ENCODE measurements at regions not wholly inside any gene's neighbourhood (a gene's known extent, or its start where the extent isn't known, plus 50 kb on each side); places are given as distances from the start of the nearest gene placed in this dataset.

DNA sequence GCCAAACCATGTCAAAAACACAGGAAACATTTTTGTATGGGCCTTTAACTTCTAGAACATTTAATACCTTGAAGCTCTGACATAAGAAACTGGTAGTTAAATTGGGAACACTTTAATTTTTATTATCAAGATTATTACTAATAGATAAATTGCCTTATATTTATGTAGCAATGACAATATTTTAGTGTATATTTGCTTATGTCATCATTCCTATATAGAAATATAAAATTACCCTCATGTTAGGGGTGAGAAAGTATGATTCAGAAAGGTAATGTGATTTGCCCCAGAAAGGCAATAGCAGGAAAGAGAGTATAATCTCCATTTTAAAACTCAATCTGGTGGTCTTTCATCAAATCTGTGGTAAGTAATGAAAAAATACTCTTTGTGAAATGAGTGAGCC is 147.4 kb downstream of the IL15 start:
- no peak for DNase-seq

DNA sequence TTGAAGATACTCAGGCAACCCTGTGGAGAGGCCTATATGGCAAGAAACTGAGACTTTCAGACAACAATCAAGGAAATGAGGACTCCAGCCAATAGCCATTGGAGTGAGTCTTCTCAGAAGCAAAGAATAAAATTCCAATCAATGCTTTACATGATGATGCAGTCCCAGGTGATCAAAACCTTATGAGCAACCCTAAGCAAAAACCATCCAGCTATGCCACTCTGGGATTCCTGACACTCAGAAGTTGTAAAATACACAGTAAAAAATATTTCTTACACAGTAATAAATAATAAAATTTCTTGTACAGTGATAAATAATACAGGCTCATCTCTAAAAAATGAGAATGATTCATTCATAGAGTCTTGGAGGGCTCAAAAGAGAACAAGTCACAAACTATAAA is 150.6 kb downstream of the IL15 start:
- DNase-seq = no peak

- DNase-seq = no peak
These were observed 152.0 kb downstream of the IL15 start for GRCh38 chr4:141788169-141788915.

GRCh38 chr4:141789716-141790115 is 153.3 kb downstream of the IL15 start:
- no peak for DNase-seq

DNA sequence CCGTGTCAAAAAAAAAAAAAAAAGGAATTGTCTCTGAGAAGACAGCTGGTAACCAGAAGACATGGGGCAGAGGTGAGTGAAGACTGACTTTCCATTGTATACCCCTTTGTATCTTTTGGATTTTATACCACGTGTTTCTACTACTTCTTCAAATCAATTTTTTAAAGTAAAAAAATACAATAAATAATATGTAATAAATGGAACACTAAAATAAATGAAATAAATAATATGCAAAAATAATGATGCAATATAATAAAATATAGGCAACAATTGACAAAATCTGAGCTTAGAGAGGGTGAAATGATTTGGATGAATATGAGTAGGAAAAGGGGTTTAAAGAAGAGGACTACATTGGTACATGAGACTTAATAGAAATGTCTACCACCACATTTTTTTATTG is 155.8 kb downstream of the IL15 start:
- no peak for DNase-seq

DNA sequence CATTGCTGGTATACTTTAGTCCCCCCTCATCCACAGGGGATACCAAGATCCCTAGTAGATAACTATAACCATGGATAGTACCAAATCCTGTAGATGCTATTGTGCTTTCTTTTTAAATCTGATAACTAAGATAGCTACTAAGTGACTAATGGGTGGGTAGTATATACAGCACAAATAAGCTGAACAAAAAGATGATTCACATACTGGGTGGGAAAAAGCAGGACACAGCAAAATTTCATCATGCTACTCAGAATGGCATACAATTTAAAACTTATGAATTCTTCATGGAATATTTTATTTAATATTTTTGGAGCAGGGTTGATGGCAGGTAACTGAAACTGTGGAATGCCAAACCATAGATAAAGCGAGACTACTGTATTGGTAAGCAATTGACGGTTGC is 161.6 kb downstream of the IL15 start:
- DNase-seq = no peak

- no peak for DNase-seq
These were observed 165.2 kb downstream of the IL15 start for GRCh38 chr4:141801558-141801957.

DNA sequence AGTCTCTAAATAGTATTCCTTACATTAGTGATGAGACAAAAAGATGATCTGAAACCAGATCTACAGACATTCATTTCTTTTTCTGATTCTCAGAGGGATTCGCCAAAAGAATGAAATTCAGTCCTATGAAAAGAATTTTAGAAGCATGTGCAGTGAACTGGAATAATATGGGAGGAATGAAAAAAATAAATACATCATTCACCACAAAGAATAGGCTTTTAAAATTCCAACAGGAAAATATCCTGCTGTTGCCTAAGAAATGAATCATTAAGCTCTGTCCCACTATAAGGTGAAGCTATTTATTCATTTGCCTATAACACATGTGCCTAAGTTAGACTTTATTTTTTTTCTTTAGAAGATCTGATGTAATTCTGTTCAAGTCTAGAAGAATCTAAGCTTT is 165.9 kb downstream of the IL15 start:
- DNase-seq = no peak

DNA sequence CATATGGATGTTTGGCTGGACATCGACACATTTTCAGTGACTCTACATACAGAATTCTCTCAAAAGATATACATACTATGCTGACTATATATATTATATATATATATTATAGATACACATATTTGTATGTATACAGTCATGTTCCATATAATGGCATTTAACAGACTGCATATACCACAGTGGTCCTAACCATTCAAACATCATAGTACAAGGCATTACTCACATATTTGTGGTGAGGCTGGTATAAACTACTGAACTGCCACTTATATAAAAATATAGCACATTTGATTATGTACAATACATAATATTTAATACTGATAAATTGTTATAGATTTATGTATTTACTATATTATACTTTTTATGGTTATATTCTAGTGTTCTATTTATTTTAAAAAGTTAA is 168.5 kb downstream of the IL15 start:
- DNase-seq = no peak

GRCh38 chr4:141807103-141807891 is 170.9 kb downstream of the IL15 start:
- DNase-seq = no peak

- DNase-seq = peak in 2 of 3 experiments; percentile 22 to 44
These were observed 173.8 kb downstream of the IL15 start for GRCh38 chr4:141810038-141810711.

GRCh38 chr4:141810712-141811375 is 174.5 kb downstream of the IL15 start:
- peak in 2 of 3 experiments; percentile 10 to 27 for DNase-seq

- DNase-seq = no peak
These were observed 175.8 kb downstream of the IL15 start for GRCh38 chr4:141812158-141812557.

- no peak for DNase-seq
These were observed 178.1 kb downstream of the IL15 start for GRCh38 chr4:141814499-141814898.

DNA sequence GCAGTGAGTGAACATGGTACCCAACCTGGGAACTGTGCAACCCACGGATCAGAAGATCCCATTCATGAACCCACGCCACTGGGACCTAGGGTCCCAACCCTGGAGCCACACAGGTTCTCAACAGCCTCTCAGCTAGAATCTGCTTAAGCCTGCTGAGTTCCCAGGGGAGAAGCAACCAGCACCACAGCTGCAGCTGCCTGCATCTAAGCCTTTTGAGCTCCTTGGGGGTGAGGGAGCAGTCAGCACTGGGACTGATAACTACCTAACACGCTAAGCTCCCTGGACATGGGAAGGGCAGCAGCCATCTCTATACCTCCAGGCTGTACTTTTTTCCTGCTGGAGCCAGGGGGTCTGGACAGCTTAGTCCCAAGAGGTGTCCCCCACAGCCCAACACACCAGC is 179.3 kb downstream of the IL15 start:
- no peak for DNase-seq

DNA sequence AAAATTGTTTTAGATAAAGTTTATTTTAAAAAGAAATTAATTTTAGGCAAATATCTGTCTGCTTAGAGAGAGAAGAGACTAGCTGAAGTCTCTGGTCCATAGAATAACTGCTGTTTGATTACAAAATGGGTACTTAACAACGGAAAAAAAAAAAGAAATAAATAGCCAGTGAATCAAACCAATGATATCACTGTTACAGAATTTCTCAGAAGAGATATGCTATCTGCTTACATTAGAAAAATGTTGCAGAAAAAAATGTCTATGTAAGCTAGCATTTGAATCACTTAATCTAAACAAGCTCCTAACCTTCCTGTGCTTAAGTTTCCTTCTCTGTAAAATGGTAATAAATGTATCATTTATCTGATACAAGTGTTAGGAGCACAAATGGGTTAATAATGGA is 189.9 kb downstream of the IL15 start:
- no peak for DNase-seq

- no peak for DNase-seq
These were observed 196.8 kb downstream of the IL15 start for GRCh38 chr4:141833209-141833608.

DNA sequence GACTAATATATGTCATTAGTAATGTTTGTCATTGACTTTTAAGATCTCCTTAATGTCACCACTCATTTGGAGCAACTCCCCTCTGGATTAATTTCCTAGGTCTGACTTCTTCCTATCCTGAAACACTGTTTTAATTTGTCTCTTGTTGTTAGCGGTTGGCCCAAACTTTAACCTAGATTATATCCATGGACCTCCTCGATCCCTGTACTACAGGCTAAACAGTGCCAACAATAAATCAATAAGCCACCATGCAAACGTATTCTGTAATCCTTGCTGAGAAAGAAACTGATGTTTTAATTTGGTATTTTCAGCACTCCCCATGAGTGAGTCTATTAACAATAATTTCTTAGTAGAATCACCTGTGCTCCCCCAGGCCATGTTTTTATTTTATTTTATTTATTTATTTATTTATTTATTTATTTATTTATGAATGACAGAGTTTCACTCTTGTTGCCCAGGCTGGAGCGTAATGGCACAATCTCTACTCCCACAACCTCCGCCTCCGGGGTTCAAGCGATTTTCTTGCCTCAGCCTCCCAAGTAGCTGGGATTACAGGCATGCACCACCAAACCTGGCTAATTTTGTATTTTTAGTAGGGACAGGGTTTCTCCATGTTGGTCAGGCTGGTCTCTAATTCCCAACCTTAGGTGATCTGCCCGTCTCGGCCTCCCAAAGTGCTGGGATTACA is 204.1 kb downstream of the IL15 start:
- no peak for DNase-seq

DNA sequence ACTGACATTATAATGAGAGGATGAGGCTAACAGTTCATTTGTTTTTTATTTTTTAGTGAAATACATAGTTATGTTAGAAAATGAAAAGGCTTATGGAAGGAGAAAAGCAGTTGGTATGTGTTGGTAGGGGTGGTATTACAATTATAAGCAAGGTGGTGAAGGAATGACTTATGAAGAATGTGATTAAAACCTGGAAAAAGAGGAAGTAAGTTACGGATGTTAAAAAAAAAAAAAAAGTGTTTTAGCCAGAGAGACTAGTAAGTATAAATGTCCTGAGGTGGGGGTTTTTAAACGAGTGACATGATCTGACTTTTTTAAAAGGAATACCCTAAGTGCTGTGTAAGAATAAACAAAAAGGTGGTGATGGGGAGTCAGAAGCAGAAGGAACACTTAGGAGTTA is 206.8 kb downstream of the IL15 start:
- DNase-seq = no peak

DNA sequence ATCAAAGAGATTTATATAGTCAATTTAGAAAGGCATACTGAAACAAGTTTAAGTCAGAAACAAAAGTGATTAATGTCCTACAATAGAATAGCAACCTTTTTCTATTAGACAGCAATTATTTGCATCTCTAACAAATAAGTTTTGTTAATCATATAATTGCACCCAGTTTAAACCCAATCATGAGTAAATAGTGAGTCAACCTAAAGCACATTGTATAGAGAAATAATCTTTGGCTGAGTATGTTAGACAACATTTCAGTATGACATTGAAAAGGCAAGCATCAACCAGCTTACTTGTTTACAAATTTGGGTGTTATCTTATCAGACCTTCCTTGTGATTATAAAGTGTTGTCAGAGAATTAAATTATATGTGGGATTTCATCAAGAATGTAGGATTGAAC is 209.5 kb downstream of the IL15 start:
- DNase-seq = peak in 1 of 3 experiments; percentile 10

DNA sequence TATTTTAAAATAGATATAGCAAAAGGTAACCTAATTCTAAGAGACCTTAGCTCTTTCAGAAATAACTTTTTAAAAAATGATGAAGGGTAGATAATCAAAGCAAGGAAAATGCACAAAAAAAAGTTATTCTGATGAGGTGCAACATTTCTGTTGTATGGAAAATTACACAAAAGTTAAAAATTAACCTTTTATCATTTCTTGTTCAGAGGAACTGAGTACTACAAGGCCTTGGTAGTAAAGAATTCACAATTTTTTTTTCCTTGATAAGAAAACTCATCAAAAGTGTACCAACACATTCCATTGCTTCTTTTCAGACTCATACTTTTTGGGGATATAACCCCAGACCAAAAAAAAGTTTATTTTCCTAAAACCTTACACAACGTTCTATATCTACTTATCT is 213.0 kb downstream of the IL15 start:
- DNase-seq = no peak

DNA sequence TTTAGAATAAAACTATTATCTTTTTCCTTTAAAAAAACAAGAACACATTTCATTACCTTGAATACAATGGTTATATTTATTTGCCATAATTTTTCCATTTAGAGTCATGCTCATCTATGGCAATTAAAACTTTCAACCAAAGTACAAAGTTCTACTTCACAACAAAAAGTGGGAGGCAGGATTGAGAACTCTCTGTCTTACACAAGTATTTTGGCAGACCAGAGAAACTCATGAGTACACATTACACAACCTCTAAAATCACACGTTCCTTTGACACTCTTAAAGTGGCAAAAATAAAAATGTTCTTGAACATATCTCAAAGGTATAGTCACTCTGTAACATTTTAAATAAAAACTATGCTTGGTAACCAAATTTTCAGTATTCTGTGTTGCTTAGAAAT is 213.4 kb downstream of the IL15 start:
- DNase-seq = no peak

All from NCI-H1417 (cell line).